ENCODE measurements at regions not wholly inside any gene's neighbourhood (a gene's known extent, or its start where the extent isn't known, plus 50 kb on each side); places are given as distances from the start of the nearest gene placed in this dataset.

DNA sequence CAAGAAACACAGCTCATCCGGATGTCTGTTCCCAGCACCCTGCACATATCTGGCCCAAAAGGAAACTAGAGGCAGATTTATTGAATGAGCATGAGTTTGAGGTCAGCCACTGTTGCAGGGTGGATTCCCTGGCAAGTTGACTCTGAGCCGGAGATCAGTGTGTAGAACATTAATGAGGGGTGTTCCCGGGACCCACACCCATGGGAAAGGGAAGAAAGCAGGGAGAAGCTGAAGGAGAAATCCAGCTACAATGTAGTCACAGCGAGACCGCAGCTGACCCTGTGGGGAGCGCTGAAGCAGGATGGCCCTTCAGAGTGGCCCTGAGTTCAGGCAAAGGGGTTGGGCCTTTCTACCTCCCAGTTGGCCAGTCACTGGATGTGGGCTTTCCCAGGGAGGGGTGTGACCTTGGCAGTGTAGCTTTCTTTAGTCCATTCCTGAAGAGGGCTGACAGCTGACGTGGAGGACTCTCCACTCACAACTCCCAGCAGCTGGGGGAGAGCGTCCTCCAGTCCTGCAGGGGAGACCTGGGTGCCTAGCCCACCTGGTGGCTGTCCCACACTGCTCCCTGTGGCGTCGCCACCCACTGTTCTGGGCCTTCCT, 324.2 kb upstream of the ZMIZ1 start:
- DNase-seq (ENCODE audit: low read depth), result no peak

- no peak for DNase-seq (ENCODE audit: low read depth)
Measured at GRCh38 chr10:78745441-78745840, 323.3 kb upstream of the ZMIZ1 start.

- DNase-seq (ENCODE audit: low read depth), result no peak
Measured at GRCh38 chr10:78746155-78746763, 322.5 kb upstream of the ZMIZ1 start.

- DNase-seq (ENCODE audit: low read depth), result no peak
Measured at GRCh38 chr10:78747401-78748234, 321.1 kb upstream of the ZMIZ1 start.

GRCh38 chr10:78748235-78748533, 320.6 kb upstream of the ZMIZ1 start:
- no peak for DNase-seq (ENCODE audit: low read depth)

DNA sequence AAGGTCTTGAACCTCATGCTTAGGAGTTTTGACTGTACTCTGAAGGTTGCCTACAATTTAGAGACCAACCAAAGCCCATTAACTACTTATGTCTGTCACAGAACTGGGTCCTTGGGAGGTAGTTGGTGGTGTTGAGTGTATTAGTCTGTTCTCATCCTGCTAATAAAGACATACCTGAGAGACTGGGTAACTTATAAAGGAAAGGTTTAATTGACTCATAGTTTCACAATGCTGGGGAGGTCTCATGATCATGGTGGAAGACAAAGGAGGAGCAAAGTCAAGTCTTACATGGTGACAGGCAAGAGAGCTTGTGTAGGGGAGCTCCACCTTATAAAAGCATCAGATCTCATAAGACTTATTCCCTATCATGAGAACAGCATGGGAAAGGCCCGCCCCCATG, 319.6 kb upstream of the ZMIZ1 start:
- no peak for DNase-seq (ENCODE audit: low read depth)

DNA sequence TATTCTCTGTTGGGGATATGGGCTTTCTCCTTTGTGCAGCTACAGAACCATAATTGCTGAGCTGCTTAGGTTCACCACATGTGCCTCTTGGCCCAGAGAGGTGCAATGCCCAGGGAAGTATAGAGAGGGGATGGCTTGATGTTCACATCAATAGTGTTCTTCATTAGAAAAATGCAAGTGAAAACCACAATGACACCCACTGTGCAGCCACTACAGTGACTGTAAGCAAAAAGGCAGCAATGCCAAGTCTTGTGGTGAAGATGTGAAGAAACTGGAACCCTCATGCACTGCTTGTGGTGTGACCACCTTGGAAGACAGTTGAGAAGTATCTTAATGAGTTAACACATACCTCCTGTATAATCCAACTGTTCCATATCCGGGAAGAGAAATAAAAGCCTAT, 318.9 kb upstream of the ZMIZ1 start:
- DNase-seq (ENCODE audit: low read depth), result no peak

DNA sequence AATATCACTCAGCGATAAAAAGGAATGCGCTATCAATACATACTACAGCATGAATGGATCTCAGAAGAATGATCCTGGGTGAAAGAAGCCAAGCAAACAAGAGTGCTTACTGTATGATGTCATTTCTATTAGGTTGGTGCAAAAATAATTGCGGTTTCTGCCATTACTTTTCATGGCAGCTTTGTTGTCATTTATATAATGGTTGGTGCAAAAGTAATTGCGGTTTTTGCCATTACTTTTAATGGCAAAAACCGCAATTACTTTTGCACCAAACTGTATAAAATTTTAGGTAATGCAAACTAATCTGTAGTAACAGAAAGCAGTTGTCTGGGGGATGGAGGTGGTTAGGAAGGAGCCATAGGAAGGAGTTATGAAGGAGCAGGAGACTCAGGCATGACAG, 318.3 kb upstream of the ZMIZ1 start:
- no peak for DNase-seq (ENCODE audit: low read depth)

- no peak for DNase-seq (ENCODE audit: low read depth)
Measured at GRCh38 chr10:78751716-78752115, 317.1 kb upstream of the ZMIZ1 start.

DNA sequence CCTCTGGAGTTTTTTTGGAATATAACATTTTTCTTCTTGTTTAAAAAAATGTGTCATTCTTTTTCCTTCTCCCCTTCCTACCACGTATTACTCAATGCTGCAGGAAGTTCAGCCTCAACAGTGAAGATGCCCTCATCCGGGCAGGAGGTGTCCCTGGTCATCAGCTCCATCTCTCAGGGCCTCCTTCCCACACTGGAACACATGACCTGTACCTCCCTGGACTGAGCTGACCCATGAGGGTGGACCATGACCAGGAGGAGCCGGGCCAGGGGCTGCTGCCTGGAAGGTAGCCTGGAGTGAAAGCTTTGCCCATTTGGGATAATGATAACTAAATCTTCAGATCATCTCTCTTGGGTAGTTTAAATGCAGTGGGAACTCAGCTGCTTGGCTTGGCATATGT, 316.5 kb upstream of the ZMIZ1 start:
- DNase-seq (ENCODE audit: low read depth), result no peak

GRCh38 chr10:78752708-78753107, 316.1 kb upstream of the ZMIZ1 start:
- DNase-seq (ENCODE audit: low read depth), result no peak

DNA sequence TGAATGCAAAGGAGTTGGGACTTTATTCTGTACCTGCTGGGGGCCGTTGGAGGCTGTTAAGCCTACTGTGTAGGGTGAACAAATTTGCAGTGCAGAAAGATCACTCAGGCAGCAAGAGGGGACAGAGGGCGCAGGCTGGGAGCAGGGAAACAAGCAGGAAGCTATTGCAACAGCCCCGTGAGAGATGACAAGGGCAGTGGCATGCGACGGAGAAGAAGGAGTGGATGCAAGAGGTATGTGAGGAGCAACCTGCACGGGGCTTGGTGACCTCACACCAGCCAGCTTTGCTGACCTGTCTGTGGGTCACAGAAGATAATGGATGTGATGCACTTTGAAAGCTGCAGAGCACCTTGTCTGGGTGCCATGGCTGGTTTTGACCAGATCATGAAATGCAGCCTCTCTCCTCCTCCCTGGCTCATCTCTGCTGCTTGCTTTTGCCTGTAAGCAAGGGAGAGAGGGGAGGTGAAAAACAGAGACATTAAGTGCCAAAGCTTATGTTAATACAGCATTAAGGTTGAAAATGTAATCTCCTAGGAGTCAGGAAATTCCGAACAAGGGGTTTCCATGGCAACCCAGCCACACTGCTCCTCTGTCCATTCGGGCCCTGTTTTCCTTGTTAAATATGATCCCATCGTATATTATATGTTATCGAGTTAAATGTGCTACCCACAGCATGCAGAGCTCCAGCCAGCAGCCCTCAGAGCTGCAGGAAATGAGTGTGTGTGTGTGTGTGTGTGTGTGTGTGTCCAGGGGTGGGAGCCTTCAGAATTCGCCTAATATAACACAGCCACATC, 314.3 kb upstream of the ZMIZ1 start:
- DNase-seq (ENCODE audit: low read depth), result no peak

DNA sequence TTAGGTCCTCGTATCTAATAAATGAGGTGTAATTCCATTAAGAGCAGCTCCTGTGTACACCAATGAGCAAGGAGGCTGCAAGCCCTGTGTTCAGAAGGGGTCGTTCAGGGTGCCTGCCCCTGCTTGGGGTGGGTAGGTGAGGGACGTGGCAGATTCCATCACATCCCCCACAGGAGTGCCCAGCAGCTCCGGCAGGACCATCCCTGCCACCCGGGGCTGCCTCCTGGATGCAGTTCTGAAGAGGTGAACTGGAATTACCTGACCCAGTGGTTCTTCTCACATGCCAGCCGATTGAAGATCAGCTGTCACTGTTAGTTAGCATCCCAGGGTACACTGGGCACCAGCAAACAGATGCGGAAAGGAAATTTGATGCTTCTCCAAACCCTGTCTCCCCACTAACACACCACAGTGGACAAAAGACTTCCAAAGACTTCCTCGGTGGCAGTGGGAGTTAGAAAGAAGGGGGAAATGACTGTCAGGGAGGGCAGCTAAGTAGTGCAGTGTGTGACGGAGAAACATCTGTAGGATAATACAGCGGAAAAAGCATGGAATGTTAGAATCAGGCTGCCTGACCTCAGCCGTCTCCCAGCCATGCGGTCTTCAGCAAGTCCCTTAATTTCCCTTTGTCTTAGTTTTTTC, 313.6 kb upstream of the ZMIZ1 start:
- no peak for DNase-seq (ENCODE audit: low read depth)

DNA sequence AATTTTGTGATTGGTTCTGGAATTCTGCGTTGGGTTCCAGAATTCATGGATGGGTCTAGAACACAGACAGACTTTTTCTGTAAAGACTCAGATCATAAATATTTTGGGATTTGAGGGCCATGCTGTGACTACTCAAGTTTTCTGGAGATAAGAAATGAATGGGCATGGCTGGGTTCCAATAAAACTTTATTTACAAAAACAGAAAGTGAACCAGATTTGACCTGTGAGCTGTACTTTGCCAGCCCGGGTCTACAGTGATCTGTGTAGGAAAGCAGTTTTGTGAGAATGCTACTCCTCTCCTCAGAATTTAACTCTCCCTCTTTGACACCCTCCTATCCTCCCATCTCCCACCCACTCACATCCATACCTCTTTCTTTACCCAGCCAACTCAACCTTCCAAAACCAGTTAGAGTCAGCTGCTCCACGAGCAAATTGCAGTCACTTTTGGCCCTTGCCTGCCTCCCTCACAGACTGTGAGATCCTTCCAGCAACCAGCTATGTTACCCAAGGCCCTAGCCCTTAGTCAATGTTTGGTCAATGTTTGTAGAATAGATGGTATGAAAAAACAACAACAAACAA, 312.8 kb upstream of the ZMIZ1 start:
- DNase-seq (ENCODE audit: low read depth), result no peak

- peak; percentile 6 for DNase-seq (ENCODE audit: low read depth)
Measured at GRCh38 chr10:78756604-78757343, 312.0 kb upstream of the ZMIZ1 start.

DNA sequence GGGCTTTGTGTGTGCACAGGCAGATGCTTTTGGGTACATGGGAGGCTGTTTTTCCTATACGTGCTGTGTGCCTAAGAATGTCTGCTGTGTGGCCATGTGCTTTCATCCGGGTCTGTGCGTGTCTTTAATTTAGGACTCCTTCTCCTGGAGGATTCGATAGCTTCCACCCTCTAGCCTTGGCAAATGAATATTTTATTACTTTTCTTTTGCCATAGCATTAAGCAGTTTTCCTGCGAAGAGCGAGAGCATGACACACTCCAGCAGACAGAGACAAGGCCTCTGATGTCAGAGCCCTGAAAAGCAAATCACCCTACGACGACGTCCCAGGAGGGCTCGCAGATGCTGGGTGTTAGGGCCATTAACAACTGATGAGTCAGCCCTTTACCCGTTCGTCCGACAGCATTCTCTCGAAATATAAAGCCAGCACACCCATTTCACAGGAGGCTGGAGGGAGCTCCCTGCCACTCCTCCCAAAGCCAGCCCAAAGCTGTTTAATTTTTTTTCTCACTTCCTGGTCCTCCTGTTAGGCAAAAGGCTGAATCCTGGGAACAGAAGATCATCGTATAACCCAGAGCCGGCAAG, 311.3 kb upstream of the ZMIZ1 start:
- DNase-seq (ENCODE audit: low read depth), result no peak

DNA sequence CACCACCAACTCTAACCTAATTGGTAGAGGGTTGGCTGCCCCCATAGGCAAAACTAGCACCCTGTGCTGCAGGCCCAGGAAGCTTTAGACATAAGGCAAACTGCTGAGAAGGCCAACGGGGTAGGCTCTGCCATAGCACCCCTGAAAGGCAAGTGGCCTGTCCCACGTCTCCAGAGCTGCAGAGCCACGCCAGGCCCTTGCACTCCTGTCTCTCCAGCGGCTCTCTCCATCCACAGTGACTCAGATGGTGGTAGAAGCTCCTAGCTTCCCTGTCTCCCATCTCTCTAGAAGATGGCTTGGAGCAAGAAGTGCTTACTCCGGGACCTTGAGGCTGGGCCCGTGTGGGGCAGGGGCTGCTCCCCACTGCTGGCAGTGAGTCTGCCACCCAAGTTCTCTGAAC, 310.6 kb upstream of the ZMIZ1 start:
- DNase-seq (ENCODE audit: low read depth), result no peak

GRCh38 chr10:78759456-78760120, 309.2 kb upstream of the ZMIZ1 start:
- DNase-seq (ENCODE audit: low read depth), result no peak

- no peak for DNase-seq (ENCODE audit: low read depth)
Measured at GRCh38 chr10:78760463-78761310, 308.1 kb upstream of the ZMIZ1 start.

Measured in stimulated activated CD4-positive, alpha-beta T cell treated with anti-CD3 and anti-CD28 coated beads, Interleukin-2, amount 100 ng/mL, for 4 hours (primary cell).